NCI-H187 (cell line): ENCODE measurements at regions not wholly inside any gene's neighbourhood (a gene's known extent, or its start where the extent isn't known, plus 50 kb on each side); places are given as distances from the start of the nearest gene placed in this dataset.
"Not testable (repeated sequence)": the region's sequence is repeated elsewhere in the genome, so short reads cannot be mapped to it uniquely, and the experiment has no call there.

Source experiments
- DNase-seq, 2 experiments: peaks; one replicate each; lab custom pipeline; 2025; lab: John Stamatoyannopoulos, UW

GRCh38 chr10:35933491-35933890 is 291.4 kb upstream of the FZD8 start:
- no peak for DNase-seq

GRCh38 chr10:35929962-35930361 is 287.9 kb upstream of the FZD8 start:
- DNase-seq, result not testable (repeated sequence)

GRCh38 chr10:35928748-35929147 is 286.7 kb upstream of the FZD8 start:
- DNase-seq, result no peak

- DNase-seq, result no peak
Observed at GRCh38 chr10:35927990-35928488, 285.9 kb upstream of the FZD8 start.

- no peak for DNase-seq
Observed at GRCh38 chr10:35927341-35927740, 285.2 kb upstream of the FZD8 start.

GRCh38 chr10:35926846-35927245 is 284.8 kb upstream of the FZD8 start:
- no peak for DNase-seq

- DNase-seq, result no peak
Observed at GRCh38 chr10:35925493-35925892, 283.4 kb upstream of the FZD8 start.

- no peak for DNase-seq
Observed at GRCh38 chr10:35924759-35925158, 282.7 kb upstream of the FZD8 start.

- DNase-seq, result no peak
Observed at GRCh38 chr10:35922876-35923600, 280.9 kb upstream of the FZD8 start.

GRCh38 chr10:35921866-35922350 is 279.8 kb upstream of the FZD8 start:
- no peak for DNase-seq

- DNase-seq, result no peak
Observed at GRCh38 chr10:35916791-35917190, 274.7 kb upstream of the FZD8 start.

GRCh38 chr10:35913628-35914027 is 271.5 kb upstream of the FZD8 start:
- no peak for DNase-seq

GRCh38 chr10:35912615-35913569 is 270.8 kb upstream of the FZD8 start:
- DNase-seq, result no peak

GRCh38 chr10:35911954-35912353 is 269.9 kb upstream of the FZD8 start:
- no peak for DNase-seq

GRCh38 chr10:35911233-35911632 is 269.1 kb upstream of the FZD8 start:
- no peak for DNase-seq

- no peak for DNase-seq
Observed at GRCh38 chr10:35910234-35910633, 268.1 kb upstream of the FZD8 start.

GRCh38 chr10:35909121-35909720 is 267.1 kb upstream of the FZD8 start:
- DNase-seq, result no peak

- DNase-seq, result no peak
Observed at GRCh38 chr10:35908451-35908850, 266.4 kb upstream of the FZD8 start.

GRCh38 chr10:35907548-35907947 is 265.5 kb upstream of the FZD8 start:
- DNase-seq, result no peak

GRCh38 chr10:35906155-35906554 is 264.1 kb upstream of the FZD8 start:
- no peak for DNase-seq

- no peak for DNase-seq
Observed at GRCh38 chr10:35903021-35903420, 260.9 kb upstream of the FZD8 start.

- no peak for DNase-seq
Observed at GRCh38 chr10:35898716-35899440, 256.8 kb upstream of the FZD8 start.
